Heart right ventricle (tissue), 16 donors: ENCODE measurements at regions not wholly inside any gene's neighbourhood (a gene's known extent, or its start where the extent isn't known, plus 50 kb on each side); places are given as distances from the start of the nearest gene placed in this dataset.
"Not testable (repeated sequence)": the region's sequence is repeated elsewhere in the genome, so short reads cannot be mapped to it uniquely, and the experiment has no call there.

Experiments used
- ATAC-seq, 8 donors: fragments of 200-7000 bp; cut with Tn5 transposase; one replicate each; pipeline ENCODE4 v1.9.1; 2020; ENCODE audit warnings: mild to moderate bottlenecking in 8 of 8, moderate library complexity in 8 of 8, moderate number of reproducible peaks in 1 of 8
- DNase-seq, 2 donors: peaks; one replicate each; pipeline ENCODE4 v3.0.0-alpha.2; 2020
- H3K27ac ChIP-seq, 10 donors: fragments of 200-600 bp; sonication (generic) in 2 of 10; one replicate each; pipeline versions ENCODE4 v1.5.0 to v1.8.0; 2020 to 2022; ENCODE audit warnings: mild to moderate bottlenecking in 3 of 10
- H3K27me3 ChIP-seq, 7 donors: fragments of 200-600 bp; one replicate each; pipeline ENCODE4 v1.8.0; 2021 to 2022; ENCODE audit warnings: mild to moderate bottlenecking in 2 of 7
- H3K36me3 ChIP-seq, 9 donors: fragments of 200-600 bp; sonication (generic) in 1 of 9; one replicate each; pipeline versions ENCODE4 v1.5.0 to v1.8.0; 2020 to 2022; ENCODE audit warnings: mild to moderate bottlenecking in 2 of 9
- H3K4me1 ChIP-seq, 9 donors: fragments of 200-600 bp; sonication (generic) in 1 of 9; one replicate each; pipeline versions ENCODE4 v1.5.0 to v1.8.0; 2020 to 2022; ENCODE audit warnings: mild to moderate bottlenecking in 4 of 9
- H3K4me3 ChIP-seq, 10 donors: fragments of 200-600 bp; sonication (generic) in 2 of 10; one replicate each; pipeline versions ENCODE4 v1.5.0 to v1.8.0; 2020 to 2022; ENCODE audit warnings: mild to moderate bottlenecking in 7 of 10, moderate library complexity in 2 of 10
- H3K9me3 ChIP-seq, 11 donors: fragments of 200-600 bp in 10 of 11; sonication (generic) in 2 of 11; one replicate each; pipeline versions ENCODE4 v1.5.0 to v1.8.0; 2013 to 2022; ENCODE audit warnings: mild to moderate bottlenecking in 2 of 11, control low read depth in 1 of 11, moderate library complexity in 1 of 11
- CTCF ChIP-seq, 9 donors: fragments of 200-600 bp; sonication (generic) in 2 of 9; IDR thresholded peaks; one replicate each; pipeline versions ENCODE4 v1.5.0 to v1.8.0; 2021 to 2022; ENCODE audit warnings: antibody characterized with exemption in 9 of 9, mild to moderate bottlenecking in 5 of 9, moderate library complexity in 1 of 9
- WGBS, 2 donors: extraction: QIAGEN DNeasy Blood & Tissue Kit; methylation state at CpG; one replicate each; pipeline ENCODE4 v1.1.7; 2013; ENCODE audit warnings: inconsistent platforms in 1 of 2; 5-methylcytosine and 5-hydroxymethylcytosine counted together
- intact Hi-C, 10 donors: fragments of 100-400 bp; cut with DNase I; formaldehyde crosslinking; loops; one replicate each; pipeline versions ENCODE4 v1.11.1 to v1.14.2; 2022
- donor health status: Arrhythmogenic right ventricular cardiomyopathy.
- donor health status: ischemic (EF 13 %, LVEDD 7.1; RV severe dilation, severe dysfunction).
- donor health status: healthy with polysubstance abuse.
- donor health status: DM: no; HTN: yes; CAD: no.
- donor health status: DM: no; HTN: no; CAD: no.
- donor health status: ischemic (EF 25% LVEDD 6.9; RV normal size, moderate dysfunction).
- donor health status: ischemic (EF 25% LVEDD 5.7; RV mildly dilated, moderate dysfunction).
- donor health status: healthy.
- donor health status: DM: yes; HTN: yes; CAD: no.
- donor health status: Ischemic cardiomyopathy.
- donor health status: ischemic (EF 35%, LVEDD 5.7; RV mildly dilated, moderate dysfunction).
- donor health status: nonischemic (EF 11% LVEDD 7.7; RV severe dilation, severe dysfunction).
- donor health status: DM: yes; HTN: yes; CAD: no.
- donor health status: PGD.
- donor health status: ischemic (EF 29% LVEDD 5.4; RV normal size, mild dysfunction).
- donor health status: nonischemic (EF 23%, LVEDD 6.1; RV moderate dilation, normal function).

GRCh38 chr9:95391271-95391670 is 73.8 kb upstream of the FANCC start:
- DNase-seq, H3K27ac ChIP-seq, intact Hi-C loops, ATAC-seq, H3K4me1 ChIP-seq, H3K9me3 ChIP-seq, H3K27me3 ChIP-seq, H3K36me3 ChIP-seq, H3K4me3 ChIP-seq: not testable (repeated sequence)
- 85 to 89% methylated on average over 6 of the region's 6 CpGs for WGBS, 2 donors

- intact Hi-C loops = no loop called here
- no peaks in the 10 kb centered on the region for H3K36me3 ChIP-seq
- WGBS, 2 donors = 86 to 89% methylated on average over 2 of the region's 2 CpGs
These were observed 71.9 kb upstream of the FANCC start for GRCh38 chr9:95389373-95389772.

GRCh38 chr9:95386843-95387242 is 69.3 kb upstream of the FANCC start:
- no peak for ATAC-seq
- intact Hi-C loops = no loop called here
- TF ChIP-seq CTCF (IDR thresholded peaks at IDR 0.05) = no peak
- no peak overlapping the region for H3K27ac ChIP-seq
- no peak overlapping the region for H3K4me3 ChIP-seq
- no peak for DNase-seq
- H3K36me3 ChIP-seq = no peaks in the 10 kb centered on the region
- H3K4me1 ChIP-seq = no peaks in the 10 kb centered on the region
- WGBS, 2 donors = 76 to 90% methylated on average over 4 of the region's 4 CpGs
- peaks cover 0 to 17% (median 0%) of the 10 kb centered on the region in 7 donors for H3K27me3 ChIP-seq
- H3K9me3 ChIP-seq = no peaks in the 10 kb centered on the region

More at GRCh38 chr9:95389373-95389772, 71.9 kb upstream of the FANCC start:
- H3K4me3 ChIP-seq = no peak overlapping the region
- H3K9me3 ChIP-seq = no peaks in the 10 kb centered on the region
- no peaks in the 10 kb centered on the region for H3K4me1 ChIP-seq
- ATAC-seq (no peak), DNase-seq (no peak)
- peaks cover 0 to 7% (median 0%) of the 10 kb centered on the region in 7 donors for H3K27me3 ChIP-seq
- no peak overlapping the region for H3K27ac ChIP-seq
- TF ChIP-seq CTCF (IDR thresholded peaks at IDR 0.05) = no peak

GRCh38 chr9:95385521-95385920 is 68.0 kb upstream of the FANCC start:
- ATAC-seq = no peak
- H3K36me3 ChIP-seq = no peaks in the 10 kb centered on the region
- H3K27ac ChIP-seq = no peak overlapping the region
- no peaks in the 10 kb centered on the region for H3K4me1 ChIP-seq
- no peak for TF ChIP-seq CTCF (IDR thresholded peaks at IDR 0.05)
- H3K9me3 ChIP-seq = no peaks in the 10 kb centered on the region
- intact Hi-C loops = no loop called here
- WGBS, 2 donors = 72 to 74% methylated on average over 4 of the region's 4 CpGs
- H3K27me3 ChIP-seq = peaks cover 0 to 17% (median 0%) of the 10 kb centered on the region in 7 donors
- no peak for DNase-seq
- no peak overlapping the region for H3K4me3 ChIP-seq

- TF ChIP-seq CTCF (IDR thresholded peaks at IDR 0.05) = no peak
- ATAC-seq (no peak), DNase-seq (no peak)
- Histone ChIP-seq H3K4me3 (no peak overlapping the region), H3K27me3 (peaks cover 0 to 23% (median 0%) of the 10 kb centered on the region in 7 donors), H3K4me1 (no peaks in the 10 kb centered on the region), H3K36me3 (no peaks in the 10 kb centered on the region), H3K9me3 (no peaks in the 10 kb centered on the region), H3K27ac (no peak overlapping the region)
- WGBS, 2 donors = 77 to 86% methylated on average over 1 of the region's 1 CpG
- intact Hi-C loops = no loop called here
These were observed 66.3 kb upstream of the FANCC start for GRCh38 chr9:95383845-95384244.
